Kidney epithelial cell (primary cell): ENCODE measurements at regions not wholly inside any gene's neighbourhood (a gene's known extent, or its start where the extent isn't known, plus 50 kb on each side); places are given as distances from the start of the nearest gene placed in this dataset.

Experiments
- DNase-seq: peaks from one replicate; pipeline ENCODE4 v3.0.0-alpha.2; 2010; ENCODE audit warnings: low read depth
- H3K27me3 ChIP-seq: 2 replicates; pipeline ENCODE4 v1.6.0; 2011; ENCODE audit warnings: low read length; ENCODE audit not compliant: control insufficient read depth, insufficient read depth
- H3K36me3 ChIP-seq: 2 replicates; pipeline ENCODE4 v1.5.1; 2011; ENCODE audit warnings: low read length; ENCODE audit not compliant: control insufficient read depth, insufficient read depth
- H3K4me3 ChIP-seq: 2 replicates; pipeline ENCODE4 v1.5.1; 2011; ENCODE audit warnings: low read depth, mild to moderate bottlenecking, control low read depth, low read length
- CTCF ChIP-seq: IDR thresholded peaks from 2 replicates; pipeline ENCODE4 v1.5.1; 2011; ENCODE audit warnings: mild to moderate bottlenecking, moderate library complexity, low read length, control low read depth, inconsistent platforms; ENCODE audit not compliant: insufficient read depth, poor library complexity, severe bottlenecking

- Histone ChIP-seq H3K36me3 (no peaks in the 10 kb centered on the region), H3K27me3 (no peaks in the 10 kb centered on the region), H3K4me3 (no peak overlapping the region)
- DNase-seq, result no peak
- TF ChIP-seq CTCF, result no peak
Observed at GRCh38 chr13:100827489-100828176, 153.0 kb upstream of the TMTC4 start.

- DNase-seq, result no peak
- Histone ChIP-seq H3K27me3 (no peaks in the 10 kb centered on the region), H3K4me3 (no peak overlapping the region), H3K36me3 (no peaks in the 10 kb centered on the region)
- no peak for TF ChIP-seq CTCF
Observed at GRCh38 chr13:100826441-100826840, 151.8 kb upstream of the TMTC4 start.

GRCh38 chr13:100825557-100825956, 151.0 kb upstream of the TMTC4 start:
- no peak for DNase-seq

GRCh38 chr13:100824366-100824765, 149.8 kb upstream of the TMTC4 start:
- TF ChIP-seq CTCF, result no peak
- Histone ChIP-seq H3K36me3 (no peaks in the 10 kb centered on the region), H3K4me3 (no peak overlapping the region), H3K27me3 (no peaks in the 10 kb centered on the region)
- DNase-seq, result no peak

More at GRCh38 chr13:100825557-100825956, 151.0 kb upstream of the TMTC4 start:
- Histone ChIP-seq H3K36me3 (no peaks in the 10 kb centered on the region), H3K4me3 (no peak overlapping the region), H3K27me3 (no peaks in the 10 kb centered on the region)
- TF ChIP-seq CTCF, result no peak

GRCh38 chr13:100823448-100823847, 148.9 kb upstream of the TMTC4 start:
- Histone ChIP-seq H3K36me3 (no peaks in the 10 kb centered on the region), H3K4me3 (no peak overlapping the region), H3K27me3 (no peaks in the 10 kb centered on the region)
- no peak for TF ChIP-seq CTCF
- DNase-seq, result no peak

GRCh38 chr13:100822871-100823443, 148.4 kb upstream of the TMTC4 start:
- Histone ChIP-seq H3K4me3 (no peak overlapping the region), H3K36me3 (no peaks in the 10 kb centered on the region), H3K27me3 (no peaks in the 10 kb centered on the region)
- no peak for DNase-seq
- TF ChIP-seq CTCF, result no peak
